Neural progenitor cell (in vitro differentiated cells): ENCODE measurements at regions not wholly inside any gene's neighbourhood (a gene's known extent, or its start where the extent isn't known, plus 50 kb on each side); places are given as distances from the start of the nearest gene placed in this dataset.

Experiments used
- DNase-seq: peaks from one replicate; pipeline ENCODE4 v3.0.0-alpha.2; 2016; ENCODE audit warnings: low spot score
- H2AFZ ChIP-seq: fragments of 200-600 bp; sonication (generic); replicated peaks from 2 replicates; pipeline ENCODE4 v1.6.1; 2016; ENCODE audit warnings: antibody characterized with exemption
- H3F3A ChIP-seq: fragments of 200-600 bp; sonication (generic); 2 replicates; pipeline ENCODE4 v1.6.1; 2016; ENCODE audit warnings: antibody characterized with exemption, low read depth
- H3K27ac ChIP-seq: fragments of 200-600 bp; sonication (generic); 2 replicates; pipeline ENCODE4 v1.5.1; 2016; ENCODE audit warnings: mild to moderate bottlenecking
- H3K27me3 ChIP-seq: fragments of 200-600 bp; sonication (generic); 2 replicates; pipeline ENCODE4 v1.6.1; 2016; ENCODE audit warnings: mild to moderate bottlenecking, moderate library complexity
- H3K36me3 ChIP-seq: fragments of 200-600 bp; sonication (generic); 2 replicates; pipeline ENCODE4 v1.5.1; 2016
- H3K4me1 ChIP-seq: fragments of 200-600 bp; sonication (generic); 2 replicates; pipeline ENCODE4 v1.6.1; 2016; ENCODE audit warnings: mixed run types
- H3K4me2 ChIP-seq: fragments of 200-600 bp; sonication (generic); 2 replicates; pipeline ENCODE4 v1.6.1; 2016
- H3K4me3 ChIP-seq: fragments of 200-600 bp; sonication (generic); 2 replicates; pipeline ENCODE4 v1.5.1; 2016
- H3K79me2 ChIP-seq: fragments of 200-600 bp; sonication (generic); 2 replicates; pipeline ENCODE4 v1.6.1; 2016; ENCODE audit warnings: low read depth
- H3K9ac ChIP-seq: fragments of 200-600 bp; sonication (generic); 2 replicates; pipeline ENCODE4 v1.6.1; 2016
- H3K9me3 ChIP-seq: fragments of 200-600 bp; sonication (generic); 2 replicates; pipeline ENCODE4 v1.5.1; 2016; ENCODE audit warnings: low read depth
- H4K20me1 ChIP-seq: fragments of 200-600 bp; sonication (generic); 2 replicates; pipeline ENCODE4 v1.6.1; 2016; ENCODE audit warnings: low read depth
- H3K27ac Mint-ChIP-seq: 3 replicates; pipeline ENCODE4 v1.8.0; 2021; ENCODE audit warnings: mixed read lengths
- H3K27me3 Mint-ChIP-seq: 2 replicates; pipeline ENCODE4 v1.8.0; 2022; ENCODE audit warnings: low read depth, mild to moderate bottlenecking, inconsistent platforms, moderate library complexity, mixed read lengths; ENCODE audit not compliant: insufficient read depth
- H3K36me3 Mint-ChIP-seq: 3 replicates; pipeline ENCODE4 v1.8.0; 2021; ENCODE audit warnings: mixed read lengths
- H3K4me1 Mint-ChIP-seq: 3 replicates; pipeline ENCODE4 v1.8.0; 2021; ENCODE audit warnings: mixed read lengths
- H3K4me3 Mint-ChIP-seq: 3 replicates; pipeline ENCODE4 v1.8.0; 2021; ENCODE audit warnings: mild to moderate bottlenecking, moderate library complexity, mixed read lengths
- H3K9me3 Mint-ChIP-seq: 3 replicates; pipeline ENCODE4 v1.8.0; 2020; ENCODE audit warnings: mixed read lengths
- CTCF ChIP-seq: fragments of 200-600 bp; sonication (generic); IDR thresholded peaks from 2 replicates; pipeline ENCODE4 v1.5.1; 2017; ENCODE audit warnings: antibody characterized with exemption, mild to moderate bottlenecking
- EZH2 ChIP-seq: fragments of 200-600 bp; sonication (generic); IDR thresholded peaks from 2 replicates; pipeline ENCODE4 v1.6.1; 2017; ENCODE audit warnings: antibody characterized with exemption, mild to moderate bottlenecking, moderate library complexity
- EZH2phosphoT487 ChIP-seq: fragments of 200-600 bp; sonication (generic); IDR thresholded peaks from 2 replicates; pipeline ENCODE4 v1.6.1; 2017; ENCODE audit warnings: antibody characterized with exemption

- Mint-ChIP-seq H3K4me3 (no peak overlapping the region), H3K27me3 (no peaks in the 10 kb centered on the region), H3K9me3 (no peaks in the 10 kb centered on the region), H3K27ac (no peak overlapping the region), H3K4me1 (no peaks in the 10 kb centered on the region), H3K36me3 (no peaks in the 10 kb centered on the region)
- H2AFZ ChIP-seq, result no peak overlapping the region
- no peak overlapping the region for H3K9ac ChIP-seq
- H3K4me1 ChIP-seq, result no peaks in the 10 kb centered on the region
- H3K9me3 ChIP-seq, result no peaks in the 10 kb centered on the region
- H3F3A ChIP-seq, result no peaks in the 10 kb centered on the region
- no peaks in the 10 kb centered on the region for H3K79me2 ChIP-seq
- H3K27ac ChIP-seq, result no peak overlapping the region
- no peak for TF ChIP-seq EZH2
- TF ChIP-seq CTCF, result no peak
- TF ChIP-seq EZH2phosphoT487, result no peak
- H4K20me1 ChIP-seq, result no peaks in the 10 kb centered on the region
- no peaks in the 10 kb centered on the region for H3K27me3 ChIP-seq
- DNase-seq, result no peak
- no peak overlapping the region for H3K4me2 ChIP-seq
- H3K4me3 ChIP-seq, result no peak overlapping the region
- no peaks in the 10 kb centered on the region for H3K36me3 ChIP-seq
Measured at GRCh38 chr20:6611911-6612605, 155.4 kb upstream of the BMP2 start.

- no peaks in the 10 kb centered on the region for H3K4me1 ChIP-seq
- H3K9me3 Mint-ChIP-seq, result no peaks in the 10 kb centered on the region
- DNase-seq, result no peak
- no peaks in the 10 kb centered on the region for H3K27me3 Mint-ChIP-seq
- H3K4me3 ChIP-seq, result no peak overlapping the region
- H3K36me3 ChIP-seq, result no peaks in the 10 kb centered on the region
- H3F3A ChIP-seq, result no peaks in the 10 kb centered on the region
- no peak overlapping the region for H2AFZ ChIP-seq
- TF ChIP-seq EZH2phosphoT487 (no peak), CTCF (no peak), EZH2 (no peak)
- no peak overlapping the region for H3K4me2 ChIP-seq
- H3K9me3 ChIP-seq, result no peaks in the 10 kb centered on the region
- H3K27me3 ChIP-seq, result no peaks in the 10 kb centered on the region
- H3K79me2 ChIP-seq, result no peaks in the 10 kb centered on the region
- no peaks in the 10 kb centered on the region for H3K36me3 Mint-ChIP-seq
- H3K27ac Mint-ChIP-seq, result no peak overlapping the region
- no peak overlapping the region for H3K4me3 Mint-ChIP-seq
- H3K9ac ChIP-seq, result no peak overlapping the region
- no peak overlapping the region for H3K27ac ChIP-seq
- H4K20me1 ChIP-seq, result no peaks in the 10 kb centered on the region
- H3K4me1 Mint-ChIP-seq, result no peaks in the 10 kb centered on the region
Measured at GRCh38 chr20:6606651-6607050, 160.8 kb upstream of the BMP2 start.

GRCh38 chr20:6605055-6605935, 162.2 kb upstream of the BMP2 start:
- no peaks in the 10 kb centered on the region for H3K4me1 ChIP-seq
- H3K27ac ChIP-seq, result no peak overlapping the region
- Mint-ChIP-seq H3K36me3 (no peaks in the 10 kb centered on the region), H3K4me1 (no peaks in the 10 kb centered on the region), H3K27me3 (no peaks in the 10 kb centered on the region), H3K9me3 (peaks cover under 1% of the 10 kb centered on the region), H3K4me3 (no peak overlapping the region), H3K27ac (no peak overlapping the region)
- no peaks in the 10 kb centered on the region for H3K79me2 ChIP-seq
- no peak overlapping the region for H2AFZ ChIP-seq
- no peaks in the 10 kb centered on the region for H3K9me3 ChIP-seq
- H4K20me1 ChIP-seq, result no peaks in the 10 kb centered on the region
- no peak for DNase-seq
- H3K36me3 ChIP-seq, result no peaks in the 10 kb centered on the region
- no peak overlapping the region for H3K4me2 ChIP-seq
- TF ChIP-seq EZH2phosphoT487 (no peak), CTCF (no peak), EZH2 (no peak)
- H3K4me3 ChIP-seq, result no peak overlapping the region
- H3K27me3 ChIP-seq, result no peaks in the 10 kb centered on the region
- no peaks in the 10 kb centered on the region for H3F3A ChIP-seq
- no peak overlapping the region for H3K9ac ChIP-seq
